ENCODE measurements at regions not wholly inside any gene's neighbourhood (a gene's known extent, or its start where the extent isn't known, plus 50 kb on each side); places are given as distances from the start of the nearest gene placed in this dataset.
"Not testable (repeated sequence)": the region's sequence is repeated elsewhere in the genome, so short reads cannot be mapped to it uniquely, and the experiment has no call there.

- H3K4me3 ChIP-seq; intact Hi-C loops (cut with DNase I); H3K36me3 ChIP-seq; H3K27me3 ChIP-seq; H3K9me3 ChIP-seq; H3K9ac ChIP-seq (ENCODE audit: low read depth in 2 of 2, low read length in 2 of 2); DNase-seq; H3K4me1 ChIP-seq: not testable (repeated sequence)
- peak overlapping the region; percentile 22 for H3K27ac ChIP-seq
Observed at GRCh38 chr1:206380791-206381610, 89.3 kb upstream of the IKBKE start.

DNA sequence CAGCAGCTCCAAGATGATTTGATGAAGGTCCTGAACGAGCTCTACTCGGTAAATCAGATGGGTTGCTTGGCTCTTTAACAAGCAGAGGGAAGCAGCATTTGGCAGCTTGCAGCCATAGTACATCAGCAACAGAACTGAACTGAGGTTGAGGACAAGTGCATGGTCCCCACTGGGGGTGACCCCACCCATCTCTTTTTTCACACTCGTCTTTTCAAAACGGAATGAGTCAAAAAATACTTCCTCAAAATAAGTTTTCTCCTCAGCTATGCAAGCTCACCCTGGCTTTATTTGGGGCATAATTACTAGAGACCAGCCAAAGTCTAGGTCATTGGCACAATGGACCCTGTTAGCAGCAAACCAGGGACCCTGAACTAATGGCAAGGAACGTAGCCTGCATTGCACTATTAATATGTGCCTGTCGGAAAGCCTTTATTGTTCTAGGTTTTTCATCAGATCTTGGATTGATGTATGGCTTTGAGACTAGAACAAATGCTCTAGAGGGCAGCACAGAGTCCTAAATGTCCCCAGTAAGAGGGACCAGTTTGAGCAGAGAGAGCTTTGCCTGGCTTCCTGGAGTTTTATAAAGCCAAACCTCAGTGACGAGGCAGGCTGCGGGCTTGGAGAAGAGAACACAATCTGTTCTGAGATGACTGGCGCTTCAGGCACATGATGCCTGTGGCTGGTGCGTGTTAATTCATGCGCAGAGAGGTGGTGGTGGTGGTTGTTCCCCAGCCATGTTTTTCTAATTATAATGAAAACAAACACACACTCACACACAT, 86.1 kb upstream of the IKBKE start:
- H3K9me3 ChIP-seq; H3K4me3 ChIP-seq; H3K9ac ChIP-seq (ENCODE audit: low read depth in 2 of 2, low read length in 2 of 2); H3K36me3 ChIP-seq; H3K27me3 ChIP-seq; intact Hi-C loops (cut with DNase I); H3K4me1 ChIP-seq; H3K27ac ChIP-seq: not testable (repeated sequence)
- DNase-seq = peak; percentile 32

DNA sequence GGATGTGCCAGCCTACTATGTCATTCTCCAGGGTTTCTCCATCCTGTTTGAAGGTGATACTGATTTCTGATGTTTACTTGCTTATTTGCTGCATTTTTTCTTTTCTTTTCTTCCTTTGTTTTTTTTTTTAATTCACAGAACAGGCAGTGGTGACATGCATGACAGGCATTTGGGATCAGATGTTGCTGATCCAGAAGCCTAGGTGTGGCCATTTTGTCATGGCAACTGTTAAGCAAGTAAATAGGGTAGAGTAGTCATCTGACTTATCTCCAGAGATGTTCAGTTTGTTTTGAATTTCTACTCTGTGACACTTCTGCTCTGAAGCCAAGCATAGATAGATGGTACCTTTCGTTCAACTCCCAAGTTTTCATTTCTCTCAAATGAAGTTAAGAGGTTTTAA, 85.4 kb upstream of the IKBKE start:
- H3K27me3 ChIP-seq; H3K4me3 ChIP-seq; intact Hi-C loops (cut with DNase I); H3K9ac ChIP-seq (ENCODE audit: low read depth in 2 of 2, low read length in 2 of 2); H3K4me1 ChIP-seq; H3K27ac ChIP-seq; DNase-seq; H3K9me3 ChIP-seq; H3K36me3 ChIP-seq: not testable (repeated sequence)

DNA sequence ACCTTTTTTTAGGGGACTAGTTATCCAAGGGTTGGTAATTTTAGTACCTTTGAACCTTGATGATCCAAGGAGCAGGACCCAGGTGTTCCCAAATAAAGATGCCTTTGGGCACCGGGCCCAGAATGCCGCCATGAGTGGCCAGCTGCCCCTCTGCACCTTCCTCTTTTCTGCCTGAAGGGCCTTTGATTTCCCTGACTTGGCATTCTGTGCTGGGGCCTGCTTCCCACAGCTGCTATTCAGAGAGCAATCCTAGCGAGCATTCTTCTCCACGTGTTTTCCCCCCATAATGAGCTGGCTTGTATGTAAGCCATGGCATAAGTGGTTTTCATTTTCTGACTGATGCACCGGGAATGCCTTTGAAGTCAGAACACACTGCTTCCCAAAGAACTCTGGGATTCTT, 82.6 kb upstream of the IKBKE start:
- DNase-seq; H3K4me1 ChIP-seq; H3K9me3 ChIP-seq; H3K36me3 ChIP-seq; H3K9ac ChIP-seq (ENCODE audit: low read depth in 2 of 2, low read length in 2 of 2); H3K4me3 ChIP-seq; intact Hi-C loops (cut with DNase I); H3K27me3 ChIP-seq; H3K27ac ChIP-seq: not testable (repeated sequence)

- intact Hi-C loops (cut with DNase I); H3K27me3 ChIP-seq; H3K4me3 ChIP-seq: not testable (repeated sequence)
Observed at GRCh38 chr1:206391903-206392302, 78.4 kb upstream of the IKBKE start.

GRCh38 chr1:206397501-206397900, 72.8 kb upstream of the IKBKE start:
- intact Hi-C loops (cut with DNase I); H3K4me3 ChIP-seq; H3K9me3 ChIP-seq; H3K27ac ChIP-seq; H3K27me3 ChIP-seq; H3K9ac ChIP-seq (ENCODE audit: low read depth in 2 of 2, low read length in 2 of 2); H3K36me3 ChIP-seq; H3K4me1 ChIP-seq; DNase-seq: not testable (repeated sequence)

More at GRCh38 chr1:206391903-206392302, 78.4 kb upstream of the IKBKE start:
- not testable (repeated sequence) for H3K9me3 ChIP-seq; H3K27ac ChIP-seq; H3K4me1 ChIP-seq; DNase-seq; H3K9ac ChIP-seq (ENCODE audit: low read depth in 2 of 2, low read length in 2 of 2); H3K36me3 ChIP-seq

DNA sequence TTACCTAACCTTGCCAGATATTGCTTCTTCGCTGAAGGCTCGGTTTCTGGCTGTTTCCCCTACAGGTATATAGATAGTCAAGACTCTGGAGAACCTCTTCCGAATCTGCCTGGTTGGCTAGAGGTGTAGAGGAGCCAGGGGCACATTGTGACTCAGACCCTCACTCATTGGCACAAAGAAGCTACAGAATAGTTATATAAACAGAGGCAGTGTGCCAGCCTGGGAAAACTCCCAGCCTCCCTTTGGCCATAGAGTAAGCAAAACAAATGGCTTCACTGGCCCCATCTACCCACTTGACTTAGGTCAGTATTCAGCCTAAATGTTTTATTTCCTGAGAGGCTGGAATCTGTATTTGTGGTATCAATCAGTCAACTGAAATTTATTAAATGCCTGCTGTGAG, 72.0 kb upstream of the IKBKE start:
- H3K36me3 ChIP-seq; H3K27ac ChIP-seq; intact Hi-C loops (cut with DNase I); DNase-seq; H3K9me3 ChIP-seq; H3K4me3 ChIP-seq; H3K27me3 ChIP-seq; H3K4me1 ChIP-seq; H3K9ac ChIP-seq (ENCODE audit: low read depth in 2 of 2, low read length in 2 of 2): not testable (repeated sequence)

DNA sequence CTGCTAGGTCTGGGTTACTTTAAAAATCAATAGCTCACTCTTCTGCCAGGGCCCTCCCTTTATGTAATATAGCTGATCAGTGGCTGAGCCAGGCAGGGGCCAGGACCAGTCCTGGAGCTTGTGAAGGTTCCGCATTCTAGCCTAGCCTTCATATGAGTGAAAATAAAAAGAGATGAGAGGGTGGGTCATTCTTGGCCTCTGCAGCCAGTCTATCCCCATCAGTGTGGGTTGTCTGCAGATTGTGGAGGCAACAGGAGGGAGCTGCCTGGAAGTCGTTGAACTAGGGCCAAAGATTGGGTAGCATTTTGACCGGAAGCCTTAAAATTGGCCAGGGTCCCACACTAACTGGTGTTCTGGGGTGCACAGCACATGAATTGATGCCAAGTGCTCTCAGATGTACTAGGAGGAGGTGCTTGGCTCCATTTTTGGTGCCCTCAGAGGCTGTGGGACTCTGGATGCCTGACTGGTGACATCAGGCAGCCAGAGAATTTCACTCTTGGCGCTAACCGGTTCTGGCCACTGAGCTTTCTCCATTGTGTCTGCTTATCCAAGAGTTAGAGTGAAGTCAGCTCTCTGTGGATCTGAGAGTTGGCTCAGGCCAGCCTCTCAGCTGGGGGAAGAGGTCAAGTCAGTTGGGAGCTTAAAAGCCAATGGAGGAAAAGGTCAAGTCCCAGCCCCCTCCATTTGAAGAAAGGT, 66.5 kb upstream of the IKBKE start:
- H3K9ac ChIP-seq (ENCODE audit: low read depth in 2 of 2, low read length in 2 of 2); DNase-seq; H3K4me1 ChIP-seq; intact Hi-C loops (cut with DNase I); H3K27me3 ChIP-seq; H3K27ac ChIP-seq; H3K36me3 ChIP-seq; H3K4me3 ChIP-seq; H3K9me3 ChIP-seq: not testable (repeated sequence)

DNA sequence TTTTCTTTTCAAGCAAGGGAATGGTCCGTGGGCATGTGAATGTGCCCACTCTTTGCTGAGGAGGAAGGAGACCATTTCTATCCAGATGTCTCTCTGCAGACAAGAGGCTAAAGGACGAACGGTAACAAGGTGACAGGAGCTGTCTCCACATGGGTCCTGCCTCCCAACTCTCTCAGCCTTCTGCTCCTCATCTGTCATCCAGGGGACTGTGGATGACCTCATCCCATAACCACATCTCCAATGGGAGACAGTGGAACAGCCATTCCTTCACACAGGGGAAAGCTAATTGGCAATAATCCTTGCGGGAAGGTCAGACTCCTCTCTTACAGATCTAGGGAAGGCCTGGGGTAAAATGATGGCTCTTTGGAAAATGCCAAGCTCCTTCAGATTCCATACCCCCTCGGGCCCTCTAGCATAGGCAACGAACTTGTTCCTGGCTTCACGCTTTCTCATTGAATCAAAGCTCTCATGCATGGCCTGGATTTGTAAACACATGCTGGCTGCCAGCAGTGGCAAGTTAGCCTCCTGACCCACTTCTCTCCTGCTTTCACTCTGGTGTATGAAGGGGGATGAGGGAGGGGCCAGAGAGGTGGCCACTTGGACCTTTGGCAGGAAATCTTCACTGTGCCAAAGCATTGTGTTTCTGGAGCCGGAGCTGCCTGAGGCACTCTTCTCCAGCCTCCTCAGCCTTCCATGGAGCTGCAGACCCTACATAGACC, 65.8 kb upstream of the IKBKE start:
- H3K9ac ChIP-seq (ENCODE audit: low read depth in 2 of 2, low read length in 2 of 2); intact Hi-C loops (cut with DNase I); H3K27ac ChIP-seq; H3K4me1 ChIP-seq; H3K9me3 ChIP-seq; DNase-seq; H3K36me3 ChIP-seq; H3K4me3 ChIP-seq; H3K27me3 ChIP-seq: not testable (repeated sequence)

- H3K4me3 ChIP-seq; H3K36me3 ChIP-seq; H3K27me3 ChIP-seq; H3K9me3 ChIP-seq; DNase-seq; H3K4me1 ChIP-seq; intact Hi-C loops (cut with DNase I); H3K27ac ChIP-seq; H3K9ac ChIP-seq (ENCODE audit: low read depth in 2 of 2, low read length in 2 of 2): not testable (repeated sequence)
Observed at GRCh38 chr1:206405282-206405681, 65.0 kb upstream of the IKBKE start.

DNA sequence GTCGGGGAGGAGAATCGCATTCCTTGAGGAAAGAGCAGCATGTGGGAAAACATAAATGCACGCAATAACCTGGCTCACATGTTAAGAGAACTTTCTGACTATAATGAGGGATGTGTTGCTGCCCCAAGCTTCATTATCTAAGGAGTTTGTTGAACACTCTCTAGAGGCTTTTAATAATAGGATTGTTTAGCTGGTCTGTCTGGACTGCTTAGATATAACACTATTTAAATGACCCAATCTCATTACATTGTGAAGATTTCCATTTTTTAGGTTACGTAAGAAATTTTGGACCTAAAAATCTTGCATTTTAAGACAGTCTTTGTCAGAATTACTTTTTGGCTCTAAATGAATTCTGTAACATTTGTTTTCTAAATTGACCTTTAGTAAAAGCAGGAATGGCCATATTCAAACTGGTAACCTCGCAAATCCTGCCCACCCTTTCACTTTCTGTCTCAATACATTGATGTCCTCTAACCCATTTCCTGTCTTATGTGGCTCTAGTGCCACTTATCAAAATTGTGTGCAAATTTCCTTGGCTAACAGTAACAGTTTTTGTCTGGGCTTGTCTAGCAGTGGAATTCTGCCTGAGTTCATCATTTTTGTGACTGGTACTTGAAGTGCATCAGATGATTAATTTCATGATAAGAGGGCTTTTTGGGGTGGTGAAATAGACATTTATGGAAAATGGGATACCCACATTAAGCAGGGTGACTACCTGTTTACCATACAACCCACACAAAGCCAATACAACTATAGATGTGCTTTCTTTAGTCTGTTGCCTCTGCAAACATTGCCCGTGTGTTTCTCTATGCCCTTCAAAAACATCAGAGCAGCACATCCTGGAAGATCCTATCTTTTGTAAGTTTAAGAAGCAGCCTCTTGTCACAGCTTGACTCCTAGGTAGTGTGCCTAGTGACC, 61.6 kb upstream of the IKBKE start:
- H3K27ac ChIP-seq; H3K9me3 ChIP-seq; DNase-seq; H3K4me1 ChIP-seq; H3K9ac ChIP-seq (ENCODE audit: low read depth in 2 of 2, low read length in 2 of 2); H3K27me3 ChIP-seq; H3K36me3 ChIP-seq; intact Hi-C loops (cut with DNase I); H3K4me3 ChIP-seq: not testable (repeated sequence)

Measured in colonic mucosa (tissue), 4 donors.